GM12865 (cell line): ENCODE measurements at regions not wholly inside any gene's neighbourhood (a gene's known extent, or its start where the extent isn't known, plus 50 kb on each side); places are given as distances from the start of the nearest gene placed in this dataset.
"Not testable (repeated sequence)": the region's sequence is repeated elsewhere in the genome, so short reads cannot be mapped to it uniquely, and the experiment has no call there.

Source experiments
- DNase-seq: peaks from one replicate; pipeline ENCODE4 v3.0.0; 2010; ENCODE audit warnings: low read depth
- H3K4me3 ChIP-seq: 2 replicates; pipeline ENCODE4 v1.5.1; 2011; ENCODE audit warnings: mild to moderate bottlenecking, low read depth, low read length, control low read depth
- CTCF ChIP-seq: IDR thresholded peaks from 2 replicates; pipeline ENCODE4 v1.5.1; 2011; ENCODE audit warnings: low read length, control low read depth, low read depth, inconsistent platforms; ENCODE audit not compliant: insufficient read depth; ENCODE audit errors: missing control alignments

- TF ChIP-seq CTCF: no peak
Observed at GRCh38 chr6:170149681-170150589, 140.9 kb downstream of the DLL1 start.

DNA sequence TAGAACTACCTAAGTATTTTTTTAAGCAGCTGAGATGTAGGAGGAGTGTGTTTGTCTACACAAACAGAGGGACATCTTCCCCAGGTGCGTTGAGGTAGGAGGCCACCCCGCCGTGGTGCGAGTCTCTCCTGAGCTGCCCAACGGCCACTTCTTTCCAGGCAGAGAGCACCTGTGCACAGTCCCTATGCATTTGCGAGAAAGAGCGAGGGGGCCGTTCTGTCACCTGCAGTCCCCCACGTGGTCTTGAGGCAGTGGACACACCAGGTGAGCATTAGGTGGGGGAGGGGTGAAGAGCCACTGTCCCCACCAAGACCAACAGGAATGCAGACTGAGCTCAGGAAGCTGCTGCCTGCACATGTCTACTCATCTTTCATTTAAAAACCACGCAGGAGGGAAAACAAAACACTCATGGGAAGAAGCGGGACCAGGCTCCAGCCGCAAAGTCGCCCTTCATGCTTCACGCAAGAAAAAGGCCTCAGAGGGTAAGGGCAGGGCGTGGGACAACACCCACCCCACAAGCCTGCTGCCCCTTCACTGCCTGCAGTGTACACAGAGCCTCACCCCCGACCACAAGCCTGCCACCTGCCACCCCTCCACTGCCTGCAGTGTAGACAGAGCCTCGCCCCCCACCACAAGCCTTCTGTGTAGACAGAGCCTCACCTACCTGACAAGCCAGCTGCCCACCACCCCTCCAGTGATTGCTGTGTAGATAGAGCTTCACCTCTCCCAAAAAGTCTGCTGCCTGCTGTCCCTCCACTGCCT lies 142.0 kb downstream of the DLL1 start:
- no peak for TF ChIP-seq CTCF
- no peak overlapping the region for H3K4me3 ChIP-seq
- no peak for DNase-seq

More at GRCh38 chr6:170149681-170150589, 140.9 kb downstream of the DLL1 start:
- DNase-seq: no peak
- no peak overlapping the region for H3K4me3 ChIP-seq

DNA sequence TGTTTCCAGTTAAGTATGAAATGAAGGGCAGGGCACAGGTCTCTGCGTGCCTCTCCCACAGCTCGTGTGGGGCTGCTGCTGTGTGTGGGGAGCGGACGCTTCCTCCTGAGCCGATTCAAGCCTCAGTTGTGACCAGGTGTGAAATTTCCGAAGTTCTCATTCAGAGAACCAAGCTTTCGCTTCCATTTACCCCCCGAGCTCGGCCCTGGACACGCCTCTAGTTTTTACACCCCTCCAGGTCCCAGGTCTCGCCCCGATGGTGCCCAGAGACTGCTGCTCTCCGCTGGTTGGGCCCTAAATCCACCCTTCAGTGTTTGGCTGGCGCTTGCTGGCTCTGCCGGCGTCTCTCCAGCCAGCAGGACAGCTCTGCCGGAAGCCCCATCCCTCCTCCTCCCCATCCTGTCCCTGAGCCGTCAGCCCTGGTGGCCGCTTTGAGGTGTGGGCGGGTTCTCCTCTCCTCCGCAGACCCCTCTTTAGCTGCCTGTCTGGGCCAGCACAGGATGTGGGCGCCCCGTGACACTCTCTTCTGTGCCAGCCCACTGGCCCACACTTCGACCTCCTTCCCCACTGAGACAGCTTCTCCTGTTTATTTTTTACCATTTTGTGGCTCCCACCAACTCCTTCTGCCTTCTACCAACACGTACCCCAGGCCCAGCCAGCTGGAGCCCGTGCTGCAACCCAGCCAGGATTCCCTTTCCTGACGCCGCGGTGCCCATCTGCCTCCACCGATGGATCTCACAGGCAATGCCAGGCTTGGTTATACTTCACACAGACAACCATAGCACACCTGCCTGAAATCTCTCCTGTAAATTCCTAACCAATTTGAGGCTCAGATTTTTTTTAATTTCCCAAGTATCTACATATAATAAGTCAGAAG lies 142.8 kb downstream of the DLL1 start:
- no peak for TF ChIP-seq CTCF
- no peak overlapping the region for H3K4me3 ChIP-seq
- DNase-seq: peak; percentile 19

DNA sequence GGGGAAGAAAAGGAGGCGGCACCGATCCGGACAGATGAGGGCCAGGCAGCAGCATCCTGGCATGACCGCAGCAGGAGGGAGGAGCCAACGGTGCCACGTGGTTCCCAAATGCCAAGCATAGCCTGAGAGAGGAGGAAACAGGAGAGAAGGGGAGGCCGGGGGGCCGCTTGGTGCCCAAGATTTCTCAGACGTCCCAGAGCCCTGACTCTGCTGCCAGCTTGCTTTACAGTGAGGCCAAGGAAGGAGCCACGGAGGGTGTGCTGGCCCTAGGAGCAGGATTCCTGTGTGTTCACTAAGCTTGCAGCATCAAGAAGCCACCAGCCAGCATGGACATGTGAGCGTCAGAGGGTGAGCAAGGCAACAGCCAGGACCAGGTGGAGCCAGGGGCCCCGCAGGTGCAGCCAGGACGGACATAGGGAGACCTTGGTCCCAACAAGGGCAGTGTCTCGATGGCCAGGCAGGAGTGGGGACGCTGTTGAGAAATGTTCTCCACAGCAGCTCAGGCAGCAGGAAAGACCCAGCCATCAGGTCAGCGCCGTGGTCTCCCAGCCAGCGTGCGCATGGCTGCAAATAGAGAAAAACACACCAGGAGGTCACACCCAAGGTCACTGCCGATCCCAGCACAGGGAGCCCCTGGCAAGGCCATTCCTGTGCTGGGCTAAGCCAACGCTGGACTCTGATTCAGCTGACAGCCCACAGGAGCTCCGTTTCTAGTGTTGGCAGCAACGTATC lies 143.7 kb downstream of the DLL1 start:
- no peak for TF ChIP-seq CTCF
- H3K4me3 ChIP-seq: no peak overlapping the region
- no peak for DNase-seq

GRCh38 chr6:170146640-170147039 lies 144.2 kb downstream of the DLL1 start:
- TF ChIP-seq CTCF: no peak
- DNase-seq: no peak
- H3K4me3 ChIP-seq: no peak overlapping the region

DNA sequence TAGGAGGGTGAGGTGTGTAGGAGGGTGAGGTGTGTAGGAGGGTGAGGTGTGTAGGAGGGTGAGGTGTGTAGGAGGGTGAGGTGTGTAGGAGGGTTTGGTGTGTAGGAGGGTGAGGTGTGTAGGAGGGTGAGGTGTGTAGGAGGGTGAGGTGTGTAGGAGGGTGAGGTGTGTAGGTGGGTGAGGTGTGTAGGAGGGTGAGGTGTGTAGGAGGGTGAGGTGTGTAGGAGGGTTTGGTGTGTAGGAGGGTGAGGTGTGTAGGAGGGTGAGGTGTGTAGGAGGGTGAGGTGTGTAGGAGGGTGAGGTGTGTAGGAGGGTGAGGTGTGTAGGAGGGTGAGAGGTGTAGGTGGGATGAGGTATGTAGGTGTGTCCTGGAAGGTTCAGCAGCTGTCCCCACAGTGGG lies 144.7 kb downstream of the DLL1 start:
- H3K4me3 ChIP-seq: not testable (repeated sequence)

DNA sequence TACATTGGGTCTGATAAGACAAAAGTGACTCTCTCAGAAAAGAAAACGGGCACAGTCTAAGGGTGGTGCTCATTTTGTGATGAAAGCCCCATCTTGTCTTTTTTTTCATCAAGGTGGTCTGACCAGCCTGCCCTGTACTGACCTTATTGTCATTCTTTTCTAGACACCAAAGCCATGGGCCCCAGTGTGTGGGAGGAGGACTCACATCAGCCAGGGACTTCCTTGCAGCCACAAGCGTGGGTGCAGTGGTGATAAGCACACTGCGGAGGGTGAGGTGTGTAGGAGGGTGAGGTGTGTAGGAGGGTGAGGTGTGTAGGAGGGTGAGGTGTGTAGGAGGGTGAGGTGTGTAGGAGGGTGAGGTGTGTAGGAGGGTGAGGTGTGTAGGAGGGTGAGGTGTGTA lies 145.2 kb downstream of the DLL1 start:
- not testable (repeated sequence) for H3K4me3 ChIP-seq, DNase-seq

More for the DNA sequence above, 144.7 kb downstream of the DLL1 start:
- not testable (repeated sequence) for DNase-seq
